ENCODE measurements at regions not wholly inside any gene's neighbourhood (a gene's known extent, or its start where the extent isn't known, plus 50 kb on each side); places are given as distances from the start of the nearest gene placed in this dataset.

DNA sequence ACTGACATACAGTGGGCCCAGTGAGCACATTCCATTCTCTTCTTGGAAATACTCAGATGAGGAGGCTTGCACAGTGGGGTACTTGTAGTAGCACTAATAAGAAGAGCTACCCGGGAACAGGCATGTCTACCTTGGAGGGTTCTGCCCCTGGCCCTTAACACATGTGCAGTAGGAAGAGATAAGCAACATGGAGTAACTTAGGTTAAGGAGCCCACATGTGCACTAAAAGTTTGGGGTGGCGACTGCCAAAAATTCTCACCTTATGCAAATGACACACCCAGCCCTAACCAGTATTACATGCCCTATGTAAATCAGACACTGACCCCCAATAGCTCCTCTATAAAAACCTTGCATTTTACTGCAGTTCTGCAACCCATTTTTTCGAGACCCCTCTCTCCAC is 1313.3 kb downstream of the KCNT2 start:
- TF ChIP-seq, protein P1, sequence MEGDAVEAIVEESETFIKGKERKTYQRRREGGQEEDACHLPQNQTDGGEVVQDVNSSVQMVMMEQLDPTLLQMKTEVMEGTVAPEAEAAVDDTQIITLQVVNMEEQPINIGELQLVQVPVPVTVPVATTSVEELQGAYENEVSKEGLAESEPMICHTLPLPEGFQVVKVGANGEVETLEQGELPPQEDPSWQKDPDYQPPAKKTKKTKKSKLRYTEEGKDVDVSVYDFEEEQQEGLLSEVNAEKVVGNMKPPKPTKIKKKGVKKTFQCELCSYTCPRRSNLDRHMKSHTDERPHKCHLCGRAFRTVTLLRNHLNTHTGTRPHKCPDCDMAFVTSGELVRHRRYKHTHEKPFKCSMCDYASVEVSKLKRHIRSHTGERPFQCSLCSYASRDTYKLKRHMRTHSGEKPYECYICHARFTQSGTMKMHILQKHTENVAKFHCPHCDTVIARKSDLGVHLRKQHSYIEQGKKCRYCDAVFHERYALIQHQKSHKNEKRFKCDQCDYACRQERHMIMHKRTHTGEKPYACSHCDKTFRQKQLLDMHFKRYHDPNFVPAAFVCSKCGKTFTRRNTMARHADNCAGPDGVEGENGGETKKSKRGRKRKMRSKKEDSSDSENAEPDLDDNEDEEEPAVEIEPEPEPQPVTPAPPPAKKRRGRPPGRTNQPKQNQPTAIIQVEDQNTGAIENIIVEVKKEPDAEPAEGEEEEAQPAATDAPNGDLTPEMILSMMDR (IDR thresholded peaks at IDR 0.05; ENCODE audit: borderline replicate concordance, extremely low read depth, low read length, poor library complexity, severe bottlenecking) = no peak
- no peak for TF ChIP-seq EZH2 (IDR thresholded peaks at IDR 0.05; ENCODE audit: borderline replicate concordance, low read depth, low read length, severe bottlenecking)
